ENCODE measurements at regions not wholly inside any gene's neighbourhood (a gene's known extent, or its start where the extent isn't known, plus 50 kb on each side); places are given as distances from the start of the nearest gene placed in this dataset.
A peak's percentile ranks its signal among the peaks of the same experiment; 100 is the strongest.

DNA sequence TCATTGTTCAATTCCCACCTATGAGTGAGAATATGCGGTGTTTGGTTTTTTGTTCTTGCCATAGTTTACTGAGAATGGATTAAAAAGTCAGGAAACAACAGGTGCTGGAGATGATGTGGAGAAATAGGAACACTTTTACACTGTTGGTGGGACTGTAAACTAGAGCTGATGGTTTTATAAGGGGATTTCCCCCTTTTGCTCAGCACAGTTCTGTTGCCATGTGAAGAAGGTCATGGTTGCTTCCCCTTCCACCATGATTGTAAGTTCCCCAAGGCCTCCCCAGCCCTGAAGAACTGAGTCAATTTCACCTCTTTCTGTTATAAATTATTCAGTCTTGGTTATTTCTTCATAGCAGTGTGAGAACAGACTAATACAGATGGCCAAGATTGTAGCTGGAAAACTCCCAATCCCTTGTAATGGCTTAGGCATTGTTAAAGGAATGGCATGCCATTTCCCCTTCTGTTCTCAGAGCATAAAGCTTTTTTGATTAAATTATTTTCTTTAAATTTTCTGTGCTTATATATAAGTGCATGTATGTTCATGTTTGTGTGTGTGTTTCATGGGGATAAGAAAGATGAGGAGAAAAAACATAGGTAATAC lies 144.8 kb downstream of the BACH1 start:
- no peak for DNase-seq (ENCODE audit: low read depth)

GRCh38 chr21:29448766-29449165 lies 150.0 kb downstream of the BACH1 start:
- no peak for DNase-seq (ENCODE audit: low read depth)

- DNase-seq (ENCODE audit: low read depth), result no peak
These were observed 150.7 kb downstream of the BACH1 start for GRCh38 chr21:29449306-29449950.

DNA sequence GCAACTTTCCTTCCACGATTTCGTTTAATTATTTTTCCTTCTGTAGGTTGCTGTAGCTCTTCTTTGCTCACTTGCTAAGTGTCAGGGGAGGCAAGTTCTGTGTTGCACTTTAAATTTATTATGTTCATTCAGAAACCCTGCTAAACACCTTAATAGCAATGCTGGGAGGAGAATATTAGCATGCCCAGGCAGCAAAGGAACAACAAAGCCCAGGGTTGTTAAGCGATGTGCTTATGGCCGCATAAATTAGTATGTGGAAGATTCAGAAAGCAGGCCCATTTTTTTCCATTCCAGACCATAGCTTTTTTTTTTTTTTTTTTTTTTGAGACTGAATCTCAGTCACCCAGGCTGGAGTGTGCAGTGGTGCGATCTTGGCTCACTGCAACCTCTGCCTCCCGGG lies 151.3 kb downstream of the BACH1 start:
- DNase-seq (ENCODE audit: low read depth), result no peak

- DNase-seq (ENCODE audit: low read depth), result no peak
These were observed 154.8 kb downstream of the BACH1 start for GRCh38 chr21:29453511-29453910.

- DNase-seq (ENCODE audit: low read depth), result no peak
These were observed 155.5 kb downstream of the BACH1 start for GRCh38 chr21:29454179-29454578.

- DNase-seq (ENCODE audit: low read depth), result no peak
These were observed 163.8 kb downstream of the BACH1 start for GRCh38 chr21:29462479-29462878.

DNA sequence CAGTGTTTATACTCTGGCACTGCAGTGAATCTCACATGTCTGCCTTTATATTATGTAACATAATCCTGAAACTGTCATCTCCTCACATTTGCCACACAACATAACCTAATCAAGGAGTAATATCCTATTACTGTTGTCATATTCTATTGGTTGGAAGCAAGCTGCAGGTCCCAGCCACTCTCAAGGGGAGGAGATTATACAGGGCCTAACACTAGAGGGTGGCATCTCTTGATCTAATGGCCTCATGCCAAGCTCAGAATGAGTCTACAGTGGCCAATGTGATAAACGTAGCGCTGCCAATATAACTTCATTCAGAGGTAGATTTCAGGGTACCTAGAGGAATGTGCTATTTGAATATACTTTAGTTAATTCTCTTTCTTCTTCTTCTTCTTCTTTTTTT lies 166.8 kb downstream of the BACH1 start:
- DNase-seq (ENCODE audit: low read depth), result peak; percentile 20

DNA sequence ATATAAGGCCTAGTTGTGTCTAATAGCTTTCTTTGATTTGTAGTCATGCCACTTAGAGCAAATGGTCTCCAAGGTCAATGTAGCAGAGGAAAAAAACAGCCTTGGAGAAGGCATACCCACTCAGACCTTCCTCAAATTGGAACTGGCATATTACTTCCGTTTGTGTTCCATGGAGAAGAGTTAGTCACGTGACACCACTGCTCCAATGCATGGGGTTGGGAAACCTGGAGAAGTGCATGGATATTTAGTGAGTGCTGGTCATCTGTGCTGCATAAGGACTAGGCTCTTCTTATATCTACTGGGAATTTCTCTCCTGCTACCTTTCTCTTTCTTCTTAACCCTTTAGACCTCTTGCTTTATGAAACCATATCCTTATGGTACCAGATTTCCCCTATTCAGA lies 167.8 kb downstream of the BACH1 start:
- no peak for DNase-seq (ENCODE audit: low read depth)

DNA sequence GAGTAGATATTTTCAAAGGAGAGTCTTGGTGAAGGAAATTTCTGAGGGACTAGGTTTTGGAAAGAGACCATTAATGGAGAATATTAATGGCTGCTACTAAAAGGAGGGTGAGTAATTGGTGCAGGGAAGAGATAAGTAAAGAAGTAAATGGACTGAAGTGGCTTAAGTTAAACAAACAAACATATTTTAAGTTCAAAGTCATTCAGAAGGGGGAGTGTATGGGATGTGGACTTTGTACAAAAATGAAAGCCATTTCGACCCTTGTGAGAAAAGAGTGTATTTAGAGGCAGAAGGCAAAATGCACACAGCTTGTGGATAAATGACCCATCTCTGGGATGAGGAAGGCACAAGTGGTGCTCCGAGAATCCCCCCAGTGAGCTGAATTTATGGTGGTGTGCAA lies 171.7 kb downstream of the BACH1 start:
- DNase-seq (ENCODE audit: low read depth), result peak; percentile 36

GRCh38 chr21:29473808-29474207 lies 175.1 kb downstream of the BACH1 start:
- DNase-seq (ENCODE audit: low read depth), result no peak

DNA sequence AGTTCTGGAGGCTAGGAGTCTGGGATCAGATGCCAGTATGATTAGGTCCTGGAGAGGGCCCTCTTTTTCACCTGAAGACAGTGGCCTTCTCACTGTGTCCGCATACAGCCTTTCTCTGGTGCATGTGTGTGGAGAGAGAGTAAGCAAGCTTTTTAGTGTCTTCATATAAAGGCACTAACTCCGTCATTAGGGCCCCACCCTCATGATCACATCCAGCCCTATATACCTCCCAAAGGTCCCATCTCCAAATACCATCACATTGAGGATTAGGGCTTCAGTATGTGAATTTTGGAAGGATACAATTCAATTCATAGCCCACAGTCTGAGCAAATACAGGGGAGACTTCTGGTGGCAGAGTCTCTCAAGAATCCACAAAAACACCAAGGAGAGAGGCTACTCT lies 176.6 kb downstream of the BACH1 start:
- no peak for DNase-seq (ENCODE audit: low read depth)

- no peak for DNase-seq (ENCODE audit: low read depth)
These were observed 178.6 kb downstream of the BACH1 start for GRCh38 chr21:29477347-29477746.

- peak; percentile 51 for DNase-seq (ENCODE audit: low read depth)
These were observed 179.2 kb downstream of the BACH1 start for GRCh38 chr21:29477941-29478340.

DNA sequence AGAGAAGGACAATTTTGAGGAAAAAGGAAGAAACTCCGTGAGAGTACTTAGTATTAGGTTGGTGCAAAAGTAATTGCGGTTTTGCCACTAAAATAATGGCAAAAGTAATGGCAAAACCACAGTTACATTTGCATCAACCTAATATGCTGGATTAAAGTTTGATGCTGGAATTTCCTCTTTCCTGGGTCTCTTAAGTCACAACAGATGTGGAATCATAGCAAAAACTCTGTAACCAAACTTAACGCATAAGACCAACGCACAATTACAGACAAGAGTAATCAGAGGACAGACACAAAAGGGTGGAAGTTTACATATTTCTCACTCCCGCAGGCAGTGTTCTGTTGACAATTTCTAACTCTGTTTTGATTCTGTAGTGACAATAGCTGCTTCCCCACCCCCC lies 182.4 kb downstream of the BACH1 start:
- DNase-seq (ENCODE audit: low read depth), result no peak

DNA sequence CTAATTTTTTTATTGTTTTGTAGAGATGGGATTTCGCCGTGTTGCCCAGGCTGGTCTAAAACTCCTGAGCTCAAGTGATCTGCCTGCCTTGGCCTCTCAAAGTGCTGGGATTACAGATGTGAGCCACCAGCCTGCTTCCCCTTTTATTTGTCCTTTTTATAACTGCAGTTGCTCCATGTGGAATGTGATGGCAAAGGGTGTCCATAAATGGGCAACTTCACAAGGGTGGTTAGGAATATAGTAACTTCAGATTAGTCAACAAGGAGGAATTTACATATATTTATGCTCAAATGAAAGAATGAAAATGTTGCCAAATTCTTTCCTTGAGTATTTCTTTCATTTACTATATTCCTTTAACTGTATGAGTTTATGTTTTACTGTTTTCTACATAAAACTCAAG lies 182.9 kb downstream of the BACH1 start:
- peak; percentile 41 for DNase-seq (ENCODE audit: low read depth)

GRCh38 chr21:29486306-29486807 lies 187.6 kb downstream of the BACH1 start:
- DNase-seq (ENCODE audit: low read depth), result no peak

Measured in amniotic epithelial cell (primary cell).